PC-3 (cell line): ENCODE measurements at regions not wholly inside any gene's neighbourhood (a gene's known extent, or its start where the extent isn't known, plus 50 kb on each side); places are given as distances from the start of the nearest gene placed in this dataset.

Experiments
- ATAC-seq: fragments of 200-7000 bp; cut with Tn5 transposase; 2 replicates; pipeline ENCODE4 v1.9.1; 2020; ENCODE audit warnings: mild to moderate bottlenecking, moderate library complexity
- BruUV-seq: library from RNA; stranded (reverse); fragments of 400-500 nt; replicated peaks from 2 replicates; lab custom pipeline; 2021; lab: Mats Ljungman, UMichigan
- CTCF ChIA-PET: fragments of 300-600 bp; sonication (Branson Sonifier 250); formaldehyde crosslinking; loops from one replicate; lab custom pipeline; 2022; ENCODE audit warnings: antibody characterized with exemption; lab: Charles Lee
- POLR2A ChIA-PET: fragments of 300-600 bp; sonication (Branson Sonifier 250); formaldehyde crosslinking; loops from one replicate; lab custom pipeline; 2022; ENCODE audit warnings: antibody characterized with exemption; ENCODE audit not compliant: unreplicated experiment; lab: Charles Lee
- DNase-seq: peaks from one replicate; pipeline ENCODE4 v3.0.0-alpha.2; 2015
- H2AFZ ChIP-seq: fragments of 300-600 bp; sonication (generic); 2 replicates; pipeline ENCODE4 v1.6.0; 2016; ENCODE audit warnings: antibody characterized with exemption, low read length
- H3F3A ChIP-seq: fragments of 300-600 bp; sonication (generic); one replicate; pipeline ENCODE4 v1.6.0; 2017; ENCODE audit warnings: antibody characterized with exemption, low read length, control low read depth, mild to moderate bottlenecking; ENCODE audit not compliant: unreplicated experiment
- H3K27ac ChIP-seq: fragments of 300-600 bp; sonication (generic); 2 replicates; pipeline ENCODE4 v1.5.1; 2016; ENCODE audit warnings: mild to moderate bottlenecking, low read length
- H3K27me3 ChIP-seq: fragments of 300-600 bp; sonication (generic); 2 replicates; pipeline ENCODE4 v1.6.1; 2016; ENCODE audit warnings: low read length, mixed read lengths
- H3K36me3 ChIP-seq: fragments of 300-600 bp; sonication (generic); 2 replicates; pipeline ENCODE4 v1.6.1; 2016; ENCODE audit warnings: low read depth, mixed run types, low read length, mixed read lengths
- H3K4me1 ChIP-seq: fragments of 300-600 bp; sonication (generic); 2 replicates; pipeline ENCODE4 v1.5.1; 2016; ENCODE audit warnings: low read length; ENCODE audit not compliant: insufficient read depth
- H3K4me2 ChIP-seq: fragments of 300-600 bp; sonication (generic); 2 replicates; pipeline ENCODE4 v1.6.0; 2016; ENCODE audit warnings: low read length
- H3K4me3 ChIP-seq: fragments of 300-600 bp; sonication (generic); 2 replicates; pipeline ENCODE4 v1.5.1; 2016; ENCODE audit warnings: mild to moderate bottlenecking, low read length, mixed read lengths
- H3K79me2 ChIP-seq: fragments of 300-600 bp; sonication (generic); 2 replicates; pipeline ENCODE4 v1.6.1; 2017; ENCODE audit warnings: low read length, mixed read lengths
- H3K9ac ChIP-seq: fragments of 300-600 bp; sonication (generic); 2 replicates; pipeline ENCODE4 v1.6.0; 2016; ENCODE audit warnings: mild to moderate bottlenecking, low read length
- H3K9me2 ChIP-seq: fragments of 300-600 bp; sonication (generic); replicated peaks from 2 replicates; pipeline ENCODE4 v1.6.1; 2016; ENCODE audit warnings: mixed run types, low read length, mixed read lengths
- H3K9me3 ChIP-seq: fragments of 300-600 bp; sonication (generic); 2 replicates; pipeline ENCODE4 v1.6.1; 2016; ENCODE audit warnings: low read length, mixed read lengths
- H4K20me1 ChIP-seq: fragments of 300-600 bp; sonication (generic); 2 replicates; pipeline ENCODE4 v1.6.1; 2016; ENCODE audit warnings: low read length, mixed read lengths
- EZH2 ChIP-seq: fragments of 300-600 bp; sonication (generic); IDR thresholded peaks from one replicate; pipeline ENCODE4 v1.6.1; 2017; ENCODE audit warnings: antibody characterized with exemption, mild to moderate bottlenecking, low read length; ENCODE audit not compliant: unreplicated experiment
- EZH2phosphoT487 ChIP-seq: fragments of 300-600 bp; sonication (generic); IDR thresholded peaks from 2 replicates; pipeline ENCODE4 v1.6.1; 2018; ENCODE audit warnings: mild to moderate bottlenecking, antibody characterized with exemption, low read length, borderline replicate concordance
- intact Hi-C: fragments of 100-400 bp; cut with micrococcal nuclease; formaldehyde crosslinking; loops from 2 replicates; pipeline ENCODE4 v1.9.0; 2023
- TF ChIP-seq, protein P1 (sequence below): fragments of 300-600 bp; sonication (generic); conservative IDR thresholded peaks from 2 replicates; pipeline ENCODE4 v1.5.1; 2017; ENCODE audit warnings: antibody characterized with exemption, low read depth, mild to moderate bottlenecking, low read length

DNA sequence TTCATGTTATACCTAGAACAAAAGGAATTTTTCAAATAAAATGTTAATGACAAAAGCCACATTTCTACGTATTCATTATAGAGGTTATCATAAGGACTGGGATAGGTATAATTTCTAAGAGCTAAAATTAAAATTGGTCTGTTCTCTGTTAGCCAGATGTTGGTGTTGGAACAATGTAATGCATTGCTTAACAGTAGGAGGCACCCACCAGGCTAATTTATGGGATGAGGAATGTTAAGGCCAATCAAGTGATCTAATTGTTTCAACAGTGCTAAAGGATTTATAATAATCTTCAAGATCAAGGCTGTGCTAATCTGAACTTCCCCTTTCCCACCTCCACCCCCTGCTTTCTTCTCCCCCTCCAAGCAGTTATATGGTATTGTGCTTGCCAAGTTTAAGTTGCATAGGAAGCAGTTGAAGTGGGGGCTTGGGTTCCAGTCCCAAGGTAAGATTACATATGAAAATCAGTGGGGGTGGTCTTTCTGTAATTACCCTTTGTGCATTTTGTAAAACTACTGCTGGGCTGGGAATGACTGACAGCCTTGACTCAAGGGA is 89.2 kb upstream of the BACH2 start:
- H3K9ac ChIP-seq = no peak overlapping the region

DNA sequence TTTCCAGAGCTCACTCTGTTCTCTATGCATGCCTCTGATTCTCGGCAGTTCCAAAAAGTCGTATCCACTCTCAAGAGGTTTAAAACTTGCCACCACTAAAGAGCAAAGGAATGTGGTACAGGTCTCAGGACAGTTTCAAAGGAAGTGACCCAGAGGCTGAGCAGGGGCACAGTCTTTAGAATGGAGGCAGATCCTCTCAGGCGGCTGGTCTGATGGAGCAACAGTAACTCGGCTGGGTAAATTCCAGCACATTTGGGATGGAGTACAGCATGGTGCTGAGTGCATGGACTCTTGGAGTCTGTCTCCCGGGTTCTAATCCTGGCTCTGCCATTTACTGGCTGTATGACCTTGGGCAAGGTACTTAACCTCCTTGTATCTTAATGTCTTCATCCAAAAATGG is 88.1 kb upstream of the BACH2 start:
- Histone ChIP-seq H3K9ac (no peak overlapping the region), H3K4me1 (no peaks in the 10 kb centered on the region), H3K9me2 (no peaks in the 10 kb centered on the region), H4K20me1 (no peaks in the 10 kb centered on the region), H3K36me3 (no peaks in the 10 kb centered on the region), H3K27ac (no peak overlapping the region), H3F3A (no peaks in the 10 kb centered on the region), H3K79me2 (no peaks in the 10 kb centered on the region), H3K4me3 (no peak overlapping the region), H3K27me3 (no peaks in the 10 kb centered on the region), H3K9me3 (no peaks in the 10 kb centered on the region), H3K4me2 (no peak overlapping the region), H2AFZ (no peak overlapping the region)
- intact Hi-C loops = no loop called here
- ChIA-PET CTCF (no interaction called here), POLR2A (no interaction called here)
- no peak for ATAC-seq
- no peak for DNase-seq
- TF ChIP-seq, protein P1, sequence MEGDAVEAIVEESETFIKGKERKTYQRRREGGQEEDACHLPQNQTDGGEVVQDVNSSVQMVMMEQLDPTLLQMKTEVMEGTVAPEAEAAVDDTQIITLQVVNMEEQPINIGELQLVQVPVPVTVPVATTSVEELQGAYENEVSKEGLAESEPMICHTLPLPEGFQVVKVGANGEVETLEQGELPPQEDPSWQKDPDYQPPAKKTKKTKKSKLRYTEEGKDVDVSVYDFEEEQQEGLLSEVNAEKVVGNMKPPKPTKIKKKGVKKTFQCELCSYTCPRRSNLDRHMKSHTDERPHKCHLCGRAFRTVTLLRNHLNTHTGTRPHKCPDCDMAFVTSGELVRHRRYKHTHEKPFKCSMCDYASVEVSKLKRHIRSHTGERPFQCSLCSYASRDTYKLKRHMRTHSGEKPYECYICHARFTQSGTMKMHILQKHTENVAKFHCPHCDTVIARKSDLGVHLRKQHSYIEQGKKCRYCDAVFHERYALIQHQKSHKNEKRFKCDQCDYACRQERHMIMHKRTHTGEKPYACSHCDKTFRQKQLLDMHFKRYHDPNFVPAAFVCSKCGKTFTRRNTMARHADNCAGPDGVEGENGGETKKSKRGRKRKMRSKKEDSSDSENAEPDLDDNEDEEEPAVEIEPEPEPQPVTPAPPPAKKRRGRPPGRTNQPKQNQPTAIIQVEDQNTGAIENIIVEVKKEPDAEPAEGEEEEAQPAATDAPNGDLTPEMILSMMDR = no peak
- TF ChIP-seq EZH2 = no peak
- no peak for TF ChIP-seq EZH2phosphoT487
- no TSS peak for BruUV-seq

More for the DNA sequence above, 89.2 kb upstream of the BACH2 start:
- Histone ChIP-seq H3K27ac (no peak overlapping the region), H3K36me3 (no peaks in the 10 kb centered on the region), H4K20me1 (no peaks in the 10 kb centered on the region), H2AFZ (no peak overlapping the region), H3K9me2 (no peaks in the 10 kb centered on the region), H3K79me2 (no peaks in the 10 kb centered on the region), H3K27me3 (no peaks in the 10 kb centered on the region), H3K4me1 (no peaks in the 10 kb centered on the region), H3F3A (no peaks in the 10 kb centered on the region), H3K4me2 (no peak overlapping the region), H3K9me3 (no peaks in the 10 kb centered on the region), H3K4me3 (no peak overlapping the region)
- ATAC-seq = no peak
- CTCF ChIA-PET = interaction anchor here (0.6 kb wide), 2 partner anchors 417 to 420 kb away, joined by 3 to 5 read pairs; no protein-coding TSS in a partner anchor
- POLR2A ChIA-PET = no interaction called here
- BruUV-seq = no TSS peak
- TF ChIP-seq EZH2phosphoT487 = no peak
- TF ChIP-seq, protein P1 = no peak
- no peak for TF ChIP-seq EZH2
- no peak for DNase-seq
- intact Hi-C loops = no loop called here

DNA sequence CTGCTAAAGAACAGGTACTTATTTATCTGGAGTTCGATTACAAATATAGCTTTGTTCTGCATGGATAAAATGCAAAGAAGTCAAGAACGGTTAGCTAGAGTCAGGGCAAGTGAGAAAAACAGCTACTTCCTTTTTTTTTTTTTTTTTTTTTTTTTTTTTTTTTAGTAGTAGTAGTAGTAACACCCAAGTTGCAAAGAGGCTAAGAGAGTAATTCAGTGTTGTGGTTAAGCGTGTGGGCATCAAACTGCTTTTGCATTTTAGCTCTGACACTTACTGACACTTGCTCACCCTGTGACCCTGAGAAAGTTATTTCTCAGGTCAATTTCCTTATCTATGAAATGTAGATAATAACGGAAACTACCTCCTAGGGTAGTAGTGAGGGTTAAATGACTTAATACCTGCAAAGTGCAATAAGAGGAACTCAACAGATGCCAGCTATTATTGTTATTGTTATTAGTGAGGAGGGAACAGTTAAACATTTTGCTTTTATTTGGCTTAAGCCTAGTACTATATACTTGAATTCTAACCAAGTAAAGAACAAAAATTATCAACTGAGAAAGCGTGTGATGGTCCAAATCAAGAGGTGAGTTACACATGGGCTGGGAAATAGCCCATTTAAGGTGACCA is 86.7 kb upstream of the BACH2 start:
- no peaks in the 10 kb centered on the region for H3K27me3 ChIP-seq
- no peak overlapping the region for H3K4me3 ChIP-seq
- BruUV-seq = no TSS peak
- H3K9me2 ChIP-seq = no peaks in the 10 kb centered on the region
- no peak overlapping the region for H3K9ac ChIP-seq
- ATAC-seq (no peak), DNase-seq (no peak)
- POLR2A ChIA-PET = no interaction called here
- H2AFZ ChIP-seq = no peak overlapping the region
- H3K27ac ChIP-seq = no peak overlapping the region
- H3K9me3 ChIP-seq = no peaks in the 10 kb centered on the region
- no peaks in the 10 kb centered on the region for H4K20me1 ChIP-seq
- TF ChIP-seq, protein P1 = no peak
- TF ChIP-seq EZH2 = no peak
- no peak for TF ChIP-seq EZH2phosphoT487
- no peak overlapping the region for H3K4me2 ChIP-seq
- CTCF ChIA-PET = no interaction called here
- intact Hi-C loops = no loop called here
- no peaks in the 10 kb centered on the region for H3K4me1 ChIP-seq
- no peaks in the 10 kb centered on the region for H3K36me3 ChIP-seq
- H3K79me2 ChIP-seq = no peaks in the 10 kb centered on the region
- no peaks in the 10 kb centered on the region for H3F3A ChIP-seq
